ENCODE measurements at regions not wholly inside any gene's neighbourhood (a gene's known extent, or its start where the extent isn't known, plus 50 kb on each side); places are given as distances from the start of the nearest gene placed in this dataset.

GRCh38 chr7:45252857-45253256 is 95.3 kb downstream of the RAMP3 start:
- FAIRE-seq (no peak), DNase-seq (ENCODE audit: low read depth, low spot score) (no peak), ATAC-seq (no peak; the same call in 2 of the 3 replicates)
- Histone ChIP-seq H4K20me1 (ENCODE audit: control insufficient read depth, insufficient read depth) (no peaks in the 10 kb centered on the region), H3K27me3 (replicated peaks in 1 of 2; ENCODE audit: control insufficient read depth in 2 of 2, insufficient read depth in 2 of 2, low read length in 1 of 2) (no peaks in the 10 kb centered on the region), H3K36me3 (ENCODE audit: control insufficient read depth in 2 of 2, insufficient read depth in 2 of 2, low read length in 1 of 2) (no peaks in the 10 kb centered on the region), H3K4me3 (no peak overlapping the region), H3K9ac (ENCODE audit: control insufficient read depth, insufficient read depth, low read length) (no peak overlapping the region), H3K4me1 (ENCODE audit: control insufficient read depth, insufficient read depth, low read length) (no peaks in the 10 kb centered on the region), H3K79me2 (ENCODE audit: control insufficient read depth, insufficient read depth, low read length) (no peaks in the 10 kb centered on the region), H2AFZ (ENCODE audit: control insufficient read depth, low read depth, low read length) (no peak overlapping the region), H3K27ac (ENCODE audit: control insufficient read depth, insufficient read depth) (no peak overlapping the region), H3K4me2 (ENCODE audit: control insufficient read depth, insufficient read depth) (no peak overlapping the region), H3K9me3 (replicated peaks; ENCODE audit: control insufficient read depth, insufficient read depth, low read length) (no peaks in the 10 kb centered on the region)
- no peak for TF ChIP-seq GABPA (IDR thresholded peaks at IDR 0.05; ENCODE audit: low read depth)
- no peak for TF ChIP-seq ETV6 (conservative IDR thresholded peaks at IDR 0.05 in 1 of 2, IDR thresholded peaks at IDR 0.05 in 1 of 2; ENCODE audit: borderline replicate concordance in 1 of 2, low read depth in 1 of 2)
- no peak for TF ChIP-seq USF1 (IDR thresholded peaks at IDR 0.05; ENCODE audit: borderline replicate concordance, extremely low read length, insufficient read depth, low read depth, low read length)
- no peak for TF ChIP-seq CBX5 (IDR thresholded peaks at IDR 0.05; ENCODE audit: low read depth)
- ChIA-PET POLR2A (no interaction called here), SMC1A (ENCODE audit: uncharacterized antibody, unreplicated experiment) (no interaction called here), RAD21 (ENCODE audit: unreplicated experiment) (no interaction called here), CTCF (no interaction called here)
- intact Hi-C loops (cut with micrococcal nuclease; ENCODE audit: unreplicated experiment) (no loop called here), in situ Hi-C loops (cut with MboI) (loop anchor here (5.0 kb wide), 1 partner anchor 101 kb away; no protein-coding TSS in a partner anchor)
- no TSS peak for BruUV-seq (replicated peaks)

GRCh38 chr7:45253368-45253767 is 95.8 kb downstream of the RAMP3 start:
- in situ Hi-C loops (cut with MboI): loop anchor here (5.0 kb wide), 1 partner anchor 101 kb away; no protein-coding TSS in a partner anchor
- intact Hi-C loops (cut with micrococcal nuclease; ENCODE audit: unreplicated experiment): no loop called here
- ATAC-seq: no peak
- H2AFZ ChIP-seq (ENCODE audit: control insufficient read depth, low read depth, low read length): no peak overlapping the region
- no peak overlapping the region for H3K4me3 ChIP-seq
- 0% methylated on average over 1 of the region's 1 CpG for WGBS (ENCODE audit: insufficient coverage, insufficient replicate concordance, low lambda C conversion rate, missing lambda C conversion rate)
- no peak for TF ChIP-seq BCLAF1 (IDR thresholded peaks at IDR 0.05)
- no peak for TF ChIP-seq PBX3 (IDR thresholded peaks at IDR 0.05; ENCODE audit: insufficient replicate concordance, low read depth, low read length)
- DNase-seq (ENCODE audit: low read depth, low spot score): no peak
- no peaks in the 10 kb centered on the region for H4K20me1 ChIP-seq (ENCODE audit: control insufficient read depth, insufficient read depth)
- ChIA-PET CTCF (no interaction called here), SMC1A (ENCODE audit: uncharacterized antibody, unreplicated experiment) (no interaction called here), POLR2A (no interaction called here), RAD21 (ENCODE audit: unreplicated experiment) (no interaction called here)
- no peaks in the 10 kb centered on the region for H3K9me3 ChIP-seq (replicated peaks; ENCODE audit: control insufficient read depth, insufficient read depth, low read length)
- peaks cover under 1% of the 10 kb centered on the region for H3K4me1 ChIP-seq (ENCODE audit: control insufficient read depth, insufficient read depth, low read length)
- H3K4me2 ChIP-seq (ENCODE audit: control insufficient read depth, insufficient read depth): no peak overlapping the region
- BruUV-seq (replicated peaks): no TSS peak
- no peaks in the 10 kb centered on the region for H3K27me3 ChIP-seq (replicated peaks in 1 of 2; ENCODE audit: control insufficient read depth in 2 of 2, insufficient read depth in 2 of 2, low read length in 1 of 2)
- no peak overlapping the region for H3K27ac ChIP-seq (ENCODE audit: control insufficient read depth, insufficient read depth)
- H3K36me3 ChIP-seq (ENCODE audit: control insufficient read depth in 2 of 2, insufficient read depth in 2 of 2, low read length in 1 of 2): no peaks in the 10 kb centered on the region
- no peak for FAIRE-seq
- no peaks in the 10 kb centered on the region for H3K79me2 ChIP-seq (ENCODE audit: control insufficient read depth, insufficient read depth, low read length)
- H3K9ac ChIP-seq (ENCODE audit: control insufficient read depth, insufficient read depth, low read length): no peak overlapping the region

Measured in GM12878 (cell line).